ENCODE measurements at regions not wholly inside any gene's neighbourhood (a gene's known extent, or its start where the extent isn't known, plus 50 kb on each side); places are given as distances from the start of the nearest gene placed in this dataset.
"Not testable (repeated sequence)": the region's sequence is repeated elsewhere in the genome, so short reads cannot be mapped to it uniquely, and the experiment has no call there.

- not testable (repeated sequence) for DNase-seq (ENCODE audit: low spot score)
Measured at GRCh38 chr20:30295967-30296366, 961.5 kb upstream of the DEFB115 start.

GRCh38 chr20:30297878-30298595 lies 959.4 kb upstream of the DEFB115 start:
- DNase-seq (ENCODE audit: low spot score), result not testable (repeated sequence)

- DNase-seq (ENCODE audit: low spot score), result not testable (repeated sequence)
Measured at GRCh38 chr20:30300220-30300642, 957.2 kb upstream of the DEFB115 start.

GRCh38 chr20:30302786-30303185 lies 954.7 kb upstream of the DEFB115 start:
- DNase-seq (ENCODE audit: low spot score), result not testable (repeated sequence)

- not testable (repeated sequence) for DNase-seq (ENCODE audit: low spot score)
Measured at GRCh38 chr20:30309938-30310337, 947.5 kb upstream of the DEFB115 start.

GRCh38 chr20:30310385-30310784 lies 947.1 kb upstream of the DEFB115 start:
- not testable (repeated sequence) for DNase-seq (ENCODE audit: low spot score)

GRCh38 chr20:30312220-30312619 lies 945.2 kb upstream of the DEFB115 start:
- not testable (repeated sequence) for DNase-seq (ENCODE audit: low spot score)

GRCh38 chr20:30313660-30314059 lies 943.8 kb upstream of the DEFB115 start:
- DNase-seq (ENCODE audit: low spot score), result not testable (repeated sequence)

GRCh38 chr20:30316063-30316462 lies 941.4 kb upstream of the DEFB115 start:
- not testable (repeated sequence) for DNase-seq (ENCODE audit: low spot score)

GRCh38 chr20:30316532-30317299 lies 940.7 kb upstream of the DEFB115 start:
- DNase-seq (ENCODE audit: low spot score), result not testable (repeated sequence)

- not testable (repeated sequence) for DNase-seq (ENCODE audit: low spot score)
Measured at GRCh38 chr20:30333744-30334143, 923.7 kb upstream of the DEFB115 start.

- not testable (repeated sequence) for DNase-seq (ENCODE audit: low spot score)
Measured at GRCh38 chr20:30337556-30337955, 919.9 kb upstream of the DEFB115 start.

- DNase-seq (ENCODE audit: low spot score), result not testable (repeated sequence)
Measured at GRCh38 chr20:30348932-30349331, 908.5 kb upstream of the DEFB115 start.

GRCh38 chr20:30356854-30357467 lies 900.5 kb upstream of the DEFB115 start:
- DNase-seq (ENCODE audit: low spot score), result not testable (repeated sequence)

- not testable (repeated sequence) for DNase-seq (ENCODE audit: low spot score)
Measured at GRCh38 chr20:30361756-30362155, 895.7 kb upstream of the DEFB115 start.

GRCh38 chr20:30376430-30376766 lies 881.1 kb upstream of the DEFB115 start:
- DNase-seq (ENCODE audit: low spot score), result not testable (repeated sequence)

- DNase-seq (ENCODE audit: low spot score), result peak; percentile 86
Measured at GRCh38 chr20:30376767-30377658, 880.5 kb upstream of the DEFB115 start.

- not testable (repeated sequence) for DNase-seq (ENCODE audit: low spot score)
Measured at GRCh38 chr20:30378317-30378716, 879.1 kb upstream of the DEFB115 start.

GRCh38 chr20:30378721-30379120 lies 878.7 kb upstream of the DEFB115 start:
- not testable (repeated sequence) for DNase-seq (ENCODE audit: low spot score)

- DNase-seq (ENCODE audit: low spot score), result not testable (repeated sequence)
Measured at GRCh38 chr20:30384841-30385240, 872.6 kb upstream of the DEFB115 start.

GRCh38 chr20:30386099-30386498 lies 871.4 kb upstream of the DEFB115 start:
- DNase-seq (ENCODE audit: low spot score), result not testable (repeated sequence)

GRCh38 chr20:30387823-30388222 lies 869.6 kb upstream of the DEFB115 start:
- DNase-seq (ENCODE audit: low spot score), result not testable (repeated sequence)
